ENCODE measurements at regions not wholly inside any gene's neighbourhood (a gene's known extent, or its start where the extent isn't known, plus 50 kb on each side); places are given as distances from the start of the nearest gene placed in this dataset.

- TF ChIP-seq CTCF (conservative IDR thresholded peaks at IDR 0.05): no peak
- DNase-seq (ENCODE audit: low read depth, low spot score): no peak
- Mint-ChIP-seq H3K36me3 (ENCODE audit: low read depth) (no peaks in the 10 kb centered on the region), H3K27ac (ENCODE audit: unreplicated experiment) (no peak overlapping the region), H3K4me3 (no peak overlapping the region), H3K27me3 (ENCODE audit: low read depth) (peaks cover 4% of the 10 kb centered on the region), H3K9me3 (peaks cover 7% of the 10 kb centered on the region), H3K4me1 (no peaks in the 10 kb centered on the region)
Observed at GRCh38 chr22:44373234-44373633, 60.5 kb upstream of the SHISAL1 start.

- Mint-ChIP-seq H3K4me1 (no peaks in the 10 kb centered on the region), H3K9me3 (peaks cover 7% of the 10 kb centered on the region), H3K27ac (ENCODE audit: unreplicated experiment) (no peak overlapping the region), H3K4me3 (no peak overlapping the region), H3K27me3 (ENCODE audit: low read depth) (peaks cover under 1% of the 10 kb centered on the region), H3K36me3 (ENCODE audit: low read depth) (no peaks in the 10 kb centered on the region)
- no peak for DNase-seq (ENCODE audit: low read depth, low spot score)
- TF ChIP-seq CTCF (conservative IDR thresholded peaks at IDR 0.05): no peak
Observed at GRCh38 chr22:44372611-44373010, 59.9 kb upstream of the SHISAL1 start.

GRCh38 chr22:44371741-44372525 is 59.2 kb upstream of the SHISAL1 start:
- no peaks in the 10 kb centered on the region for H3K36me3 Mint-ChIP-seq (ENCODE audit: low read depth)

GRCh38 chr22:44369916-44370801 is 57.4 kb upstream of the SHISAL1 start:
- Mint-ChIP-seq H3K4me1 (peaks cover 16% of the 10 kb centered on the region), H3K9me3 (peaks cover 3% of the 10 kb centered on the region), H3K4me3 (no peak overlapping the region), H3K27ac (ENCODE audit: unreplicated experiment) (peak overlapping the region; percentile 35), H3K36me3 (ENCODE audit: low read depth) (no peaks in the 10 kb centered on the region), H3K27me3 (ENCODE audit: low read depth) (no peaks in the 10 kb centered on the region)
- no peak for DNase-seq (ENCODE audit: low read depth, low spot score)
- no peak for TF ChIP-seq CTCF (conservative IDR thresholded peaks at IDR 0.05)

More at GRCh38 chr22:44371741-44372525, 59.2 kb upstream of the SHISAL1 start:
- Mint-ChIP-seq H3K4me1 (peaks cover 3% of the 10 kb centered on the region), H3K9me3 (peaks cover 7% of the 10 kb centered on the region), H3K27me3 (ENCODE audit: low read depth) (no peaks in the 10 kb centered on the region), H3K27ac (ENCODE audit: unreplicated experiment) (no peak overlapping the region), H3K4me3 (no peak overlapping the region)
- no peak for DNase-seq (ENCODE audit: low read depth, low spot score)
- no peak for TF ChIP-seq CTCF (conservative IDR thresholded peaks at IDR 0.05)

GRCh38 chr22:44369293-44369661 is 56.5 kb upstream of the SHISAL1 start:
- peak; percentile 38 for TF ChIP-seq CTCF (conservative IDR thresholded peaks at IDR 0.05)
- Mint-ChIP-seq H3K27me3 (ENCODE audit: low read depth) (no peaks in the 10 kb centered on the region), H3K36me3 (ENCODE audit: low read depth) (no peaks in the 10 kb centered on the region), H3K4me1 (peaks cover 16% of the 10 kb centered on the region), H3K9me3 (no peaks in the 10 kb centered on the region), H3K4me3 (no peak overlapping the region), H3K27ac (ENCODE audit: unreplicated experiment) (no peak overlapping the region)
- no peak for DNase-seq (ENCODE audit: low read depth, low spot score)

Measured in neural crest cell (in vitro differentiated cells).